Peyer's patch (tissue), 4 donors: ENCODE measurements at regions not wholly inside any gene's neighbourhood (a gene's known extent, or its start where the extent isn't known, plus 50 kb on each side); places are given as distances from the start of the nearest gene placed in this dataset.

ENCODE experiments used
- DNase-seq, 3 donors: peaks; one replicate each; pipeline ENCODE4 v3.0.0-alpha.2; 2017 to 2019
- H3K27ac ChIP-seq, 4 donors: fragments of 200-600 bp; sonication (generic); one replicate each; pipeline ENCODE4 v1.5.1; 2016 to 2019
- H3K27me3 ChIP-seq, 2 donors: fragments of 200-600 bp; sonication (generic); one replicate each; pipeline ENCODE4 v1.5.1; 2019
- H3K36me3 ChIP-seq, 3 donors: fragments of 200-600 bp; sonication (generic); one replicate each; pipeline ENCODE4 v1.5.1; 2016 to 2019
- H3K4me1 ChIP-seq, 4 donors: fragments of 200-600 bp; sonication (generic); one replicate each; pipeline ENCODE4 v1.5.1; 2016 to 2019
- H3K4me3 ChIP-seq, 4 donors: fragments of 200-600 bp; sonication (generic); 1 replicate in 3 of 4; 2 replicates in 1 of 4; pipeline ENCODE4 v1.5.1; 2016 to 2019; ENCODE audit warnings: mild to moderate bottlenecking in 1 of 4
- H3K9me3 ChIP-seq, 4 donors: fragments of 200-600 bp; sonication (generic); one replicate each; pipeline ENCODE4 v1.5.1; 2016 to 2019; ENCODE audit warnings: mild to moderate bottlenecking in 1 of 4
- CTCF ChIP-seq, 6 experiments: fragments of 450-650 bp in 4 of 6; fragments of 200-600 bp in 2 of 6; sonication (generic) in 1 of 6; IDR thresholded peaks; one replicate each; pipeline ENCODE4 v1.5.1; 2017 to 2019; ENCODE audit warnings: antibody characterized with exemption in 6 of 6, mild to moderate bottlenecking in 3 of 6, moderate library complexity in 1 of 6
- POLR2A ChIP-seq, 2 donors: fragments of 450-650 bp; IDR thresholded peaks; one replicate each; pipeline ENCODE4 v1.5.1; 2017; ENCODE audit warnings: antibody characterized with exemption in 2 of 2, mild to moderate bottlenecking in 2 of 2, moderate library complexity in 2 of 2

- Histone ChIP-seq H3K36me3 (no peaks in the 10 kb centered on the region), H3K27ac (no peak overlapping the region), H3K4me3 (no peak overlapping the region), H3K4me1 (no peaks in the 10 kb centered on the region), H3K27me3 (no peaks in the 10 kb centered on the region), H3K9me3 (no peaks in the 10 kb centered on the region)
- DNase-seq = no peak
- no peak for TF ChIP-seq CTCF (IDR thresholded peaks at IDR 0.05)
- no peak for TF ChIP-seq POLR2A (IDR thresholded peaks at IDR 0.05)
Observed at GRCh38 chr12:25689996-25690501, 137.0 kb upstream of the LMNTD1 start.

GRCh38 chr12:25690996-25691864, 138.1 kb upstream of the LMNTD1 start:
- no peak for DNase-seq
- H3K27me3 ChIP-seq = no peaks in the 10 kb centered on the region
- no peak overlapping the region for H3K4me3 ChIP-seq
- no peaks in the 10 kb centered on the region for H3K36me3 ChIP-seq
- TF ChIP-seq CTCF (IDR thresholded peaks at IDR 0.05) = no peak
- TF ChIP-seq POLR2A (IDR thresholded peaks at IDR 0.05) = no peak
- no peak overlapping the region for H3K27ac ChIP-seq
- H3K9me3 ChIP-seq = no peaks in the 10 kb centered on the region
- no peaks in the 10 kb centered on the region for H3K4me1 ChIP-seq

GRCh38 chr12:25691865-25692114, 138.7 kb upstream of the LMNTD1 start:
- Histone ChIP-seq H3K36me3 (no peaks in the 10 kb centered on the region), H3K4me3 (no peak overlapping the region), H3K4me1 (no peaks in the 10 kb centered on the region), H3K9me3 (no peaks in the 10 kb centered on the region), H3K27ac (no peak overlapping the region), H3K27me3 (no peaks in the 10 kb centered on the region)
- no peak for DNase-seq
- TF ChIP-seq CTCF (IDR thresholded peaks at IDR 0.05) (no peak), POLR2A (IDR thresholded peaks at IDR 0.05) (no peak)

- Histone ChIP-seq H3K36me3 (no peaks in the 10 kb centered on the region), H3K27me3 (no peaks in the 10 kb centered on the region), H3K9me3 (no peaks in the 10 kb centered on the region), H3K4me1 (no peaks in the 10 kb centered on the region), H3K4me3 (no peak overlapping the region), H3K27ac (no peak overlapping the region)
- DNase-seq = no peak
- no peak for TF ChIP-seq POLR2A (IDR thresholded peaks at IDR 0.05)
- TF ChIP-seq CTCF (IDR thresholded peaks at IDR 0.05) = no peak
Observed at GRCh38 chr12:25692115-25693035, 139.3 kb upstream of the LMNTD1 start.

- H3K4me1 ChIP-seq = no peaks in the 10 kb centered on the region
- H3K4me3 ChIP-seq = no peak overlapping the region
- H3K36me3 ChIP-seq = no peaks in the 10 kb centered on the region
- no peak for TF ChIP-seq POLR2A (IDR thresholded peaks at IDR 0.05)
- no peak for TF ChIP-seq CTCF (IDR thresholded peaks at IDR 0.05)
- no peaks in the 10 kb centered on the region for H3K9me3 ChIP-seq
- H3K27me3 ChIP-seq = no peaks in the 10 kb centered on the region
- H3K27ac ChIP-seq = no peak overlapping the region
- no peak for DNase-seq
Observed at GRCh38 chr12:25694072-25694471, 141.0 kb upstream of the LMNTD1 start.
